Renal cortical epithelial cell (primary cell): ENCODE measurements at regions not wholly inside any gene's neighbourhood (a gene's known extent, or its start where the extent isn't known, plus 50 kb on each side); places are given as distances from the start of the nearest gene placed in this dataset.
"Not testable (repeated sequence)": the region's sequence is repeated elsewhere in the genome, so short reads cannot be mapped to it uniquely, and the experiment has no call there.

Experiments
- DNase-seq: peaks from one replicate; pipeline ENCODE4 v3.0.0-alpha.2; 2011; ENCODE audit warnings: low read depth

DNA sequence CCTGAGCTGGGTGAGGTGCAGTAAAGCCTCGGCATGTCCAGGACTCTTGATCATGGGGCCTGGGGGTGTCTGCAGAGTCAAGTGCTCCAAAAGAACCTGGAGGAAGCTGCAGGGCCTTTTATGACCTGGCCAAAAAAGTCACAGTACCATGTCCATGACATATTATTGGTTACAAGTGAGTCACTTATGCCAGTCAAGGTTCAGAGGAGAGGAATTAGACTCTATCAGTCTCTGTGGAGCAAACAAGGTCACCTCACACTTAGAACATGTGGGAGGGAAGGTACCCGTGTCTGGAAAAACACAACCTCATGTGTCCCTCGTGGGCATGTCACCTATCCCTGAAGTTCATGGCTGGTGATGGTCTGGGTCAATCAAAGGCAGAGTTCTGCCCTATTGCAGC lies 465.7 kb downstream of the FBXO15 start:
- DNase-seq: peak; percentile 26

GRCh38 chr18:73681398-73681797 lies 466.2 kb downstream of the FBXO15 start:
- no peak for DNase-seq

DNA sequence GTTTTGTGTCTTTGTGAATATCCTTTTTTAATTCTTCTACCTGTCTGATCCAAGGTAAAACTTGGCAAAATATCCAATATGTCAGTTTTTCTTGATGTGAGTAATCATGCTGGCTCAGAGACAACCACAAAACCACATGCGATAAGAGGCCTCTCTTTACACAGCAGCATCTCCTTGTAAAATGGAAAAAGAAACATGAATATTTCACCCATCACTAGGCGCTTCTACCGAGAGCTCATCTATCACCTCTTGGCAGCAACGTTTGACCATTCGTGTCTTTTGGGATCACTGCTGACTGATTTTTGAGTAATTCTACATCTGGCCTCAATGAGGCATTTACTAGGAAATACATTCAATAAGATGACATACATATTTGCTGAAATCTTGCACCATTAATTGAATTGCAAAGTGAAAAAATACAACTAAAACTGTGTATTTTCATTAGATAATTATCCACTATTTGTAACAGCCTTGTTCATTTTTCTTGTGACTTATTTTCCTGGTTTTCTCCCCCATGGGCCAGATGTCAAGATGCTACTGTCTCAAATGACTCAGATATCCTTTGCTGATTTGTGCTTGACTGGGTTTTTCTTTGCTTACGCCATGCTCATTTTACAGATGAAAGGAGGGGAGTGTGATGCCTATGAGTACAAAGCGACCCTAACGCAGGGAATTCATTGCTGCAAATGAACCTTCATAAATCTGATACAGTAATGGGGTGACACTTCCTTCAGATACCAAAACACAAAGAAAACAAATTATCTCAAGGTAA lies 467.5 kb downstream of the FBXO15 start:
- DNase-seq: peak; percentile 30

- DNase-seq: peak; percentile 42
These were observed 470.2 kb downstream of the FBXO15 start for GRCh38 chr18:73677450-73677849.

- DNase-seq: peak; percentile 72
These were observed 473.3 kb downstream of the FBXO15 start for GRCh38 chr18:73674125-73674865.

GRCh38 chr18:73671480-73671879 lies 476.2 kb downstream of the FBXO15 start:
- not testable (repeated sequence) for DNase-seq

DNA sequence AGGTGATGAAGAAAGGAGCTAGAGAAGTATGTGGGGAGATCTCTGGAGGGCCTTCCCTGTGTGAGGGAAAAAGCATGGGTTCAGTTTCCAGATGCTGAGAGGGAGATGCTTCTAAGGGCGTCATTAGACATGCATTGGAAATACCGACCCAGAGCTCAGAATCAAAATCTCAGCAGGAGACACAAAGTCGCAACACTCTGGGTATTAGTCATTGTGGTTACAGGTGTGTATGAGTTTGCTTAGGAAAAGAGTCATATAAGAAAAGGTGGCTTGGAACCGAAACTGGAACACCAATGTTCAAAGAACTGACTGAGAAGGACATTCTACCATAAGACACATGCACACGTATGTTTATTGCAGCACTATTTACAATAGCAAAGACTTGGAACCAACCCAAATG lies 477.1 kb downstream of the FBXO15 start:
- peak; percentile 73 for DNase-seq

DNA sequence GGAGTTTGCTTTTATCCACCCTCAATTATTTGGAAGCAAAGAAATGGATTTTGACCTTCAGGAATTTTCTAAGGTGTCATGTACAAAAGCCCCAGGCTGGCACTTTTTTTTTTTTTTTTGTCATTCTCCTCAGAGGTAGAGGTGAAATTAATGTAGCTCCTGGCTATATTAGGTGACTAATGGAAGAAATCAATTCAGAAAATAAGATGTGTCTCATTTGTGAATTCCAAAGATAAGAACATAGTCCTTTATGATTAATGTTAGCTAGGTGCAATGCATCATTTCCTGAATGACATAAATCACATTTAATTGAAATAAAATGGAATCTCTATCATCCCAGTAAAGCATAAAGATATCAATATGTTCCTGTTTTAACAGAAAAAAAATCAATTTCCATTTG lies 477.6 kb downstream of the FBXO15 start:
- no peak for DNase-seq

DNA sequence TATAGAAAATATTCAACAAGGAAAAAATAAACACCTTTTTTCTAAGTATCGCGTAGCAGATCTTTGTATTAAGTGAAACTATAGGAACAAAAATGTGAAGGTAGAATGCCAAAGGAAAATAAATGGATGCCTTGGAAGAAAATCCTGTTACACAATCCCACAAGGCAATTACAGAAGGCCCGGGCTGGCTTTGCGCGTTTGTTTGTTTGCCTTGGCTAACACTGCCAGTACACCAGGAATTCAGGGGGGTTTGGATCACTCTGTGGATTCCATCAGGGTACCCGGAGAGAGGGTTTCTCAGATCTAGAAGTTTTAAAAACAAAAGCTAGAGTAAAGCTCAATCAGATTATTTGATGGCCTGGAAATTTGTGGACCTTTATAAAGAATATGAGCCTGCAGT lies 478.3 kb downstream of the FBXO15 start:
- DNase-seq: peak; percentile 62

DNA sequence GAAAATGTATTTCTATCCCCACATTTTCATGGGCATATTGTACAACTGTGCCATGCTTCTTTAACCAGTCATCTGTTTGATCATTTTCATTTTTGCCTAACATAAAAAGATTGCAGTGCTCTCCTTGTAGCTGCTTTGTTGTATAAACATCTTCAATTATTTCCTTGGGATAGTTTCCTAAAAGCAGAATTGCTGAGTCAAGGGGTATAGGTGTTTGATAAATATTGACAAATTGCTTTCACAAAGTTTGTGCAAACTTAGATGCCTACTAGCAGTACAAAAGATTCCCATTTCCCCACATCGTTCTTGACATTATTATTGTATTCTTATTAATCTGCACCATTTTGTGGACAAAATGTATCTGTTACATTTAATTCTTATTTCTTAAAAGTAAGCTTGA lies 479.6 kb downstream of the FBXO15 start:
- no peak for DNase-seq

DNA sequence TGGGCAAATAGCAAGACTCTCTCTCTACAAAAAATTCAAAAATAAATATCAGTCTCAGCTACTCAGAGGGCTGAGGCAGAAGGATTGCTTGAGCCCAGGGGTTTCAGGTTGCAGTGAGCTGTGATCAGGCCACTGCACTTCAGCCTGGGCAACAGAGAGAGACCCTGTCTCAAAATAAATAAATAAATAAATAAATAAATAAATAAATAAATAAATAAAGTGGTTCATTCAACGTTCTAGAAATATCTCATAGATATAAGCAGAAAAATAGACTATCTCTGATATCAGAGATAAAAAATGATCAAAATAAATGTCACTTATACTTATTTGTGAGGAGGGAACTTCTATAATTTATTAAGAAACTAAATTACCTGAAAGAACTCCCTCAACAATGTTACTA lies 480.9 kb downstream of the FBXO15 start:
- no peak for DNase-seq

DNA sequence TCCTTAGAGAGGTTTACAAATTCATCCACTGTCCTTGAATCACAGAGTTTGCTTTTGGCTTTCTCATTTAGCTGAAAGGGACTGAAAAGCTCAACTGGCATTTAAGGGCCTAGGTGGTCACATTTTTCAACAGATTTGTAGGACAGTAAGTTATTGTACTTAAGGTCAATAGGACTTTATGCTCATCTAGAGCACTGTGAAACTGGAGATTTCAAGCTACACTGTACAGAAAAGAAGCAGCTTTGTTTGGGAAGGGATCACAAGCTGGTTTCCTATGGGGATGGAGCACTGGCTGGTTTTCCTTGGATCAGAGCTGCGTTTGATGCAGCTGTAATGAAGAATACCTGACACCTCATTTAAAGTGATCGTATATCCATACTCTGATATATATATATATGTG lies 482.7 kb downstream of the FBXO15 start:
- DNase-seq: no peak

GRCh38 chr18:73663581-73663980 lies 484.1 kb downstream of the FBXO15 start:
- DNase-seq: no peak

GRCh38 chr18:73662421-73662820 lies 485.2 kb downstream of the FBXO15 start:
- DNase-seq: no peak

DNA sequence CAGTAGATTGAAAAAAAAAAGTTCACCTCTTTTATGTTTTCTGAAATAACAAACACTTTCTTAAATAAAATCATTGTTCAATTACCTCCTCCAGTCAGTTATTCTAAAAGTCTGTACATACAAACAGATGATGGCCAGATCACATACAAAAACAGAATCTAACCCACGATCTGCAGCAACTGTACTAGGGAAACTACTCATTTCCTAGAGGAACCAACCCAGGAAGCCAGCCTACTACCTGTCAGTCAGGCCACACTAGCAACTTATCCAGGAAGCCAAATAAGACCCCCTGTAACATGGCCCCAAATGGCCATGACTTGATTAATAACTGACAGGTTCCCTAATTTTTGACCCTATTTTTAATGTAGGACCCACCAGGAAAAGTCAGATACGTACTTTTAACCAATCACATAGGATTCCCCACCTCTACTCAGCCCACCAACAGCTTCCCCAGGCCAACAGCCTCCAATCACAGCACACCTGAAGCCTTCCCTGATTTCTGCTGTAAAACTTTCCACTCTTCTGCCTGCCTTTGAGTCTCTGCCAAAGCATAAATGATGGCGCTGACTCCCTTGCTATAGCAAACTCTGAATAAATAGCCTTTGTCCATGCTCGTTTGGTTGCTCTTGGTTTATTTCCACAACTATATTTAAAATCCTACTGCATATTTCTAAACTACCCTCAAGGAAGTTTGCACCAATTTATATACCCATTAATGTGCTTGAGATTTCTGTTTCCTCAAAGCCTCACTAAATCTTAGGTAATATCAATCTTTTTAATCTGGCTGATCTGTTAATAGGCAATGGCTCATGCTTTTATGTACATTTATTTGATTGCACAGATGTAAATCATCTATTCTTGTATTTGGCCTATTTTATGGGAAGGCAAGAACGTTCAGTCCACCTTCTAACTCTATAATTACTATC lies 486.4 kb downstream of the FBXO15 start:
- no peak for DNase-seq

DNA sequence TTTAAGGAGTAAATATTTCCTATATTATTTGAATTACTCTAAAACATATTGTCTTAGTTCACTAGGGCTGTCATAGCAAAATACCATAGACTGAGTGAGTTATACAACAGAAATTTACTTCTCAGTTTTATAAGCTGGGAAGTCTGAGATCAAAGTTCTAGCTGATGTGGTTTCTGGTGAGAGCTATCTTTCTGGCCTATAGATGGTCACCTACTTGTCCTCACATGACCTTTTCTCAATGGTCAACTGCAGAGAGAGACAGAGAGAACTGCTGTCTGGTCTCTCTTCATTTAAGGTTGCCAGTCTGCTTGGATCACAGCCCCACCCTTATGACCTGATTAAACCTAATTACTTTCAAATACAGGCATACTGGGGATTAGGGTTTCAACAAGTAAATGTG lies 490.9 kb downstream of the FBXO15 start:
- DNase-seq: no peak

DNA sequence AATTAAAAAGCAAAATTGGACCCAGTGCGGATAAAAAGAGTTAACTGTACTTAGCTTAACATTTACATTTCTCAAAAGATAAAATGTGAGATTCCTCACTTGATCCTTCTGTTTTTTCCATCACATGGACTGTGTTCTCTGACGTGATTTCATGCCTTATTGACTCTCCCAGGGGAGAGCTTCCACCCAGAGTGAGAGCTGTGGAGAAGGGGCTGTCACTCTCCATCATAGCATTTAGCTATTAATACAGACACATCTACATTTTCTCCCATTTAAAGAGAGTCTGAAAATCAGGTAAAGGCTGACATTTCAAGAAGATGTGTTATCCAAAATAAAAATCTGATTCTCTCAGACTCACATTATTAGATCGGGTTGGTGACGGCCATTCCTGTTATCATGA lies 493.8 kb downstream of the FBXO15 start:
- no peak for DNase-seq

DNA sequence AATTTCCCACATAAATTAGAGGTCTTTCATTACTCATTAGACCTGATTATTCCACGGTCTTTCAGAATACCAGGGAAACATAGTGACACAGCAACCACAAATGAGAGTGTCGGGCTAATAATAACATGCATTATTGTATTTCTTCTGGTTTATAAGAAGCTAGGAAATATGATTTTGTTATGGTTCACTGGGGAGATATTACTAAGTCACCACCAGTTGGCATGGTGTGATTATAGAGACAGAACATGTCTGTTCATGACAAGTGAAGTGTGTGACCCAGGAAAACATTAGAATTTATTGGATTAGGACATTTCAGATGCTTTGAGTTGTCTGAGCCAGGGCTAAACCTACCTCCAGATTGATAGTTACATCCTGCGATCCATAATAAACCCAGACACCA lies 494.4 kb downstream of the FBXO15 start:
- no peak for DNase-seq

DNA sequence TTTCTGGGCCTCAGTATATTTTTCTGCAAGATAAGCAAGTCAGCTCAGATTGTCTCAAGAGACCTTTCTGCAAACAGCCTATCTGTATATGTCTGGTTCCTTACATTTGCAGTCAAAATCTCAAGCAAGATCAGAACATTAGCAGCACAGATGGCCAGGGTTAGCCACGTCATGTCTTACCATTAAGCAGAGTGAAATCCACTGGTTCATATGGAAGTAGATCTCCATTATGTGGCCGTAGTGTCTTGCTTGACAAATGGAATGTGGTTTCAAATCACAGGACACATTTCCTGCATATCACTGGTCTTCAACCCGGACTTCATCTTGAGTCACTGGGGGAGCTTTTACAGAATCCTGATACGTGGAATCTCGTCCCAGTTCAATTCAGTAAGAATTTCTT lies 500.2 kb downstream of the FBXO15 start:
- DNase-seq: no peak

GRCh38 chr18:73646772-73647171 lies 500.9 kb downstream of the FBXO15 start:
- DNase-seq: peak; percentile 87

GRCh38 chr18:73646196-73646595 lies 501.4 kb downstream of the FBXO15 start:
- DNase-seq: no peak

DNA sequence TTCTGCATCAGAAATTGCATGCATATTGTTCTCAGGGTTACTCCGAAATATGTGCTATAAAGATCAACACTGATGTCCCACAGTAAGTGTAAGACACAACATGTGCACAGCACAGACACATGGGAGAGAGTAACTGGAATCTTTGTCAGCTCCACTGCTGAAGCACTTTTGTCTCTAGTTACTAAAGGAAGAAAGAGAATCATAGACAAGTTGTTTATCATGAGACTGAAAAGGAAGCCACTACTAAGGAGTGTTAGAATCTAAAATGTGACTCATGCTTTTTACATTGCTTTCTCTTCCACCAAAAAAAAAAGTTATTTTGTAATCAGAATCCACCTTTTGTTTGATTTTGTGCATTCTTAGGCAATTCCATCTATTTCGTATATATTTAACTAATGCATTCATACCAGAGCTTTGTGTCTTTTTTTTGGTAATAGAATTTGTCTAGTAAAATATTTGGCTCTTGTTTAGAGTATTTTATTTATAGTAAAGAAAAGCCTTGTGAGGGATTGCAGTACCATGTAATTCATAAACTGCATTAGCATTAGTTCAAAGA lies 502.4 kb downstream of the FBXO15 start:
- DNase-seq: peak; percentile 55
